ENCODE measurements at regions not wholly inside any gene's neighbourhood (a gene's known extent, or its start where the extent isn't known, plus 50 kb on each side); places are given as distances from the start of the nearest gene placed in this dataset.

GRCh38 chr3:166607933-166608521, 770.8 kb upstream of the BCHE start:
- no peak overlapping the region for H3K4me3 ChIP-seq (ENCODE audit: low read depth in 2 of 2, low read length in 1 of 2)
- no peak overlapping the region for H3K27ac ChIP-seq (ENCODE audit: low read depth in 2 of 2, low read length in 1 of 2)
- H3K4me1 ChIP-seq (ENCODE audit: control insufficient read depth in 1 of 2, insufficient read depth in 2 of 2, low read depth in 1 of 2, low read length in 1 of 2): no peaks in the 10 kb centered on the region
- ChIA-PET POLR2A (no interaction called here), CTCF (no interaction called here)
- H3F3A ChIP-seq (replicated peaks; ENCODE audit: insufficient read depth): no peaks in the 10 kb centered on the region
- H3K36me3 ChIP-seq (replicated peaks in 1 of 2; ENCODE audit: control insufficient read depth in 1 of 2, insufficient read depth in 2 of 2, low read length in 1 of 2): no peaks in the 10 kb centered on the region
- H3K9me2 ChIP-seq: no peaks in the 10 kb centered on the region
- no peak overlapping the region for H2AFZ ChIP-seq (ENCODE audit: low read depth)
- H4K20me1 ChIP-seq (ENCODE audit: insufficient read depth): no peaks in the 10 kb centered on the region
- TF ChIP-seq, protein P1, sequence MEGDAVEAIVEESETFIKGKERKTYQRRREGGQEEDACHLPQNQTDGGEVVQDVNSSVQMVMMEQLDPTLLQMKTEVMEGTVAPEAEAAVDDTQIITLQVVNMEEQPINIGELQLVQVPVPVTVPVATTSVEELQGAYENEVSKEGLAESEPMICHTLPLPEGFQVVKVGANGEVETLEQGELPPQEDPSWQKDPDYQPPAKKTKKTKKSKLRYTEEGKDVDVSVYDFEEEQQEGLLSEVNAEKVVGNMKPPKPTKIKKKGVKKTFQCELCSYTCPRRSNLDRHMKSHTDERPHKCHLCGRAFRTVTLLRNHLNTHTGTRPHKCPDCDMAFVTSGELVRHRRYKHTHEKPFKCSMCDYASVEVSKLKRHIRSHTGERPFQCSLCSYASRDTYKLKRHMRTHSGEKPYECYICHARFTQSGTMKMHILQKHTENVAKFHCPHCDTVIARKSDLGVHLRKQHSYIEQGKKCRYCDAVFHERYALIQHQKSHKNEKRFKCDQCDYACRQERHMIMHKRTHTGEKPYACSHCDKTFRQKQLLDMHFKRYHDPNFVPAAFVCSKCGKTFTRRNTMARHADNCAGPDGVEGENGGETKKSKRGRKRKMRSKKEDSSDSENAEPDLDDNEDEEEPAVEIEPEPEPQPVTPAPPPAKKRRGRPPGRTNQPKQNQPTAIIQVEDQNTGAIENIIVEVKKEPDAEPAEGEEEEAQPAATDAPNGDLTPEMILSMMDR (IDR thresholded peaks at IDR 0.05): no peak
- TF ChIP-seq MAX (IDR thresholded peaks at IDR 0.05; ENCODE audit: low read depth) (no peak), FOXM1 (IDR thresholded peaks at IDR 0.05; ENCODE audit: low read depth) (no peak), RAD21 (IDR thresholded peaks at IDR 0.05; ENCODE audit: low read length) (no peak), TCF12 (IDR thresholded peaks at IDR 0.05) (no peak), NFIC (IDR thresholded peaks at IDR 0.05; ENCODE audit: borderline replicate concordance) (no peak), TAF1 (IDR thresholded peaks at IDR 0.05; ENCODE audit: borderline replicate concordance, low read depth, low read length) (no peak)
- 11% methylated on average over 1 of the region's 1 CpG for WGBS (ENCODE audit: low lambda C conversion rate)
- H3K9me3 ChIP-seq: no peaks in the 10 kb centered on the region
- H3K79me2 ChIP-seq (ENCODE audit: insufficient read depth): no peaks in the 10 kb centered on the region
- H3K27me3 ChIP-seq (ENCODE audit: insufficient read depth): no peaks in the 10 kb centered on the region
- H3K4me2 ChIP-seq: no peak overlapping the region
- H3K9ac ChIP-seq: no peak overlapping the region
- no peak for DNase-seq

GRCh38 chr3:166606988-166607387, 769.8 kb upstream of the BCHE start:
- H3K4me2 ChIP-seq: no peak overlapping the region
- H2AFZ ChIP-seq (ENCODE audit: low read depth): no peak overlapping the region
- ChIA-PET CTCF (no interaction called here), POLR2A (no interaction called here)
- no peaks in the 10 kb centered on the region for H3K9me3 ChIP-seq
- no peaks in the 10 kb centered on the region for H4K20me1 ChIP-seq (ENCODE audit: insufficient read depth)
- no peaks in the 10 kb centered on the region for H3K9me2 ChIP-seq
- H3K9ac ChIP-seq: no peak overlapping the region
- no peak for DNase-seq
- TF ChIP-seq POLR2AphosphoS5 (IDR thresholded peaks at IDR 0.05; ENCODE audit: low read depth, low read length) (no peak), TCF12 (IDR thresholded peaks at IDR 0.05) (no peak), TAF1 (IDR thresholded peaks at IDR 0.05; ENCODE audit: borderline replicate concordance, low read depth, low read length) (no peak), YY1 (IDR thresholded peaks at IDR 0.05; ENCODE audit: low read depth) (no peak), MXI1 (IDR thresholded peaks at IDR 0.05; ENCODE audit: low read depth, low read length) (no peak)
- TF ChIP-seq, protein P2, sequence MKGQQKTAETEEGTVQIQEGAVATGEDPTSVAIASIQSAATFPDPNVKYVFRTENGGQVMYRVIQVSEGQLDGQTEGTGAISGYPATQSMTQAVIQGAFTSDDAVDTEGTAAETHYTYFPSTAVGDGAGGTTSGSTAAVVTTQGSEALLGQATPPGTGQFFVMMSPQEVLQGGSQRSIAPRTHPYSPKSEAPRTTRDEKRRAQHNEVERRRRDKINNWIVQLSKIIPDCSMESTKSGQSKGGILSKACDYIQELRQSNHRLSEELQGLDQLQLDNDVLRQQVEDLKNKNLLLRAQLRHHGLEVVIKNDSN (IDR thresholded peaks at IDR 0.05; ENCODE audit: borderline replicate concordance, low read depth): no peak
- no peak overlapping the region for H3K4me3 ChIP-seq (ENCODE audit: low read depth in 2 of 2, low read length in 1 of 2)
- H3K27ac ChIP-seq (ENCODE audit: low read depth in 2 of 2, low read length in 1 of 2): no peak overlapping the region
- no peaks in the 10 kb centered on the region for H3K36me3 ChIP-seq (replicated peaks in 1 of 2; ENCODE audit: control insufficient read depth in 1 of 2, insufficient read depth in 2 of 2, low read length in 1 of 2)
- no peaks in the 10 kb centered on the region for H3F3A ChIP-seq (replicated peaks; ENCODE audit: insufficient read depth)
- no peaks in the 10 kb centered on the region for H3K27me3 ChIP-seq (ENCODE audit: insufficient read depth)
- no peaks in the 10 kb centered on the region for H3K79me2 ChIP-seq (ENCODE audit: insufficient read depth)
- H3K4me1 ChIP-seq (ENCODE audit: control insufficient read depth in 1 of 2, insufficient read depth in 2 of 2, low read depth in 1 of 2, low read length in 1 of 2): no peaks in the 10 kb centered on the region
